Left renal cortex interstitium (tissue), 4 donors: ENCODE measurements at regions not wholly inside any gene's neighbourhood (a gene's known extent, or its start where the extent isn't known, plus 50 kb on each side); places are given as distances from the start of the nearest gene placed in this dataset.
"Not testable (repeated sequence)": the region's sequence is repeated elsewhere in the genome, so short reads cannot be mapped to it uniquely, and the experiment has no call there.

Source experiments
- DNase-seq, 4 donors: peaks; one replicate each; pipeline ENCODE4 v3.0.0-alpha.2; 2013; ENCODE audit warnings: low read depth in 4 of 4, low spot score in 2 of 4, missing footprints in 1 of 4

DNA sequence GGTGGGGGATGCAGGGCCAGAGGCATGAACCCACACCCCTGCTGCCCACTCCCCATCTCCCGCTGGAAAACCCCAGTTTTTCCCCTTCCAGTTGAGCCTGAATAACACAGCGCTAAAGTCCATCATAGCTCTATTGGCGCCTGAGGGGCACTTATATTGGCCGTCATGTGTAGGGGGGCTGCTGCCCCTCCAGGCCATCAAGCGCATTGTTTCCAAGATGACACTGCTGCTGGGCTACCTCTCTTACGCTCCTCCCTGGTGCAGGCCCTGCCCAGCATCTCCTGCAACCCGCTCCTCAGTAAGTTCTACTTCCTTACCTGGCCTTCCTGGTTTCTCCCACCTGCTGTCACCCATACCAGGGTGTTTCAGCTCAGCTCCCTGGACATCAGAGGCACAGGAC lies 205.0 kb upstream of the RPL34 start:
- no peak for DNase-seq

DNA sequence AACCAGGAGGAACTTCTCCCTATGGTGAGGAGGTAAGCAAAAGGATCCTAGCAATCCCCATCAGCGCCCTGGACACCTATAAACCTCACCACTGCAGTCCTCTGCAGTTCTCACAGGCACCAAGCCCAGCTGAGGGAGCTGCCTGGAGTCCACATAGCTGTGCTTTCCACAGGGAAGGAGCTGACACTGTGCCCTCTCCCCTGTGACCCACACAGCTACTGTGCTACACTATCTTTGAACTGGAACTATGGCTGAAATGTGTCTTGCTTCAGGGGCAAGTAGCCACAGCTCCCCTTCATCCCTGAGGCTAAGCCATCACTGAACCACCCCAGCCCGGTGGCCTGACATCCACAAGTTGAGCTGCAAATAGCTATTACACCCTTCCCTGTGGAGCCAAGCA lies 208.5 kb upstream of the RPL34 start:
- DNase-seq, result no peak

DNA sequence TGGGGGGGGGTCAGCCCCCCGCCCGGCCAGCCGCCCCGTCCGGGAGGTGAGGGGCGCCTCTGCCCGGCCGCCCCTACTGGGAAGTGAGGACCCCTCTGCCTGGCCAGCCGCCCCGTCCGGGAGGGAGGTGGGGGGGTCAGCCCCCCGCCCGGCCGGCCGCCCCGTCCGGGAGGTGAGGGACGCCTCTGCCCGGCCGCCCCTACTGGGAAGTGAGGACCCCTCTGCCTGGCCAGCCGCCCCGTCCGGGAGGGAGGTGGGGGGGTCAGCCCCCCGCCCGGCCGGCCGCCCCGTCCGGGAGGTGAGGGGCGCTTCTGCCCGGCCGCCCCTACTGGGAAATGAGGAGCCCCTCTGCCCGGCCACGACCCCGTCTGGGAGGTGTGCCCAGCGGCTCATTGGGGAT lies 210.7 kb upstream of the RPL34 start:
- not testable (repeated sequence) for DNase-seq

- no peak for DNase-seq
Observed at GRCh38 chr4:108405586-108405985, 214.8 kb upstream of the RPL34 start.

DNA sequence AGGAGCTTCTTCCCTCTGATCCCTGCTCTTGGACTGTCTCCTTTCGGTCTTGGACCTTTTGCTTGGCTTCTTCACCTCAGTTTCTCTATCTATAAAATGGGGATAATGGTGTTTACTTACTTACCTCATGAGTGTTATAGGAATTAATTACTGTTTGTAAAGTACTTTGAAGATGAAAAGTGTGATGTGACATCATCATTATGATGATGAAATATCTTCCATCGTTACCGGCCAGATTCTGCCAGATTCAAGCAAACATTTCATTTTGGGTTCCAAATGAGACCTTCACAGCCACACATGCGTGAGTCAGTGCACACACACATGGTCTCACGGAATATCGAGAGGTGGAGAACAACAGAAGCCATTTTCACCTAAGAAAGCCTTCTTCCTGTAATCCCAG lies 220.1 kb upstream of the RPL34 start:
- DNase-seq, result no peak

DNA sequence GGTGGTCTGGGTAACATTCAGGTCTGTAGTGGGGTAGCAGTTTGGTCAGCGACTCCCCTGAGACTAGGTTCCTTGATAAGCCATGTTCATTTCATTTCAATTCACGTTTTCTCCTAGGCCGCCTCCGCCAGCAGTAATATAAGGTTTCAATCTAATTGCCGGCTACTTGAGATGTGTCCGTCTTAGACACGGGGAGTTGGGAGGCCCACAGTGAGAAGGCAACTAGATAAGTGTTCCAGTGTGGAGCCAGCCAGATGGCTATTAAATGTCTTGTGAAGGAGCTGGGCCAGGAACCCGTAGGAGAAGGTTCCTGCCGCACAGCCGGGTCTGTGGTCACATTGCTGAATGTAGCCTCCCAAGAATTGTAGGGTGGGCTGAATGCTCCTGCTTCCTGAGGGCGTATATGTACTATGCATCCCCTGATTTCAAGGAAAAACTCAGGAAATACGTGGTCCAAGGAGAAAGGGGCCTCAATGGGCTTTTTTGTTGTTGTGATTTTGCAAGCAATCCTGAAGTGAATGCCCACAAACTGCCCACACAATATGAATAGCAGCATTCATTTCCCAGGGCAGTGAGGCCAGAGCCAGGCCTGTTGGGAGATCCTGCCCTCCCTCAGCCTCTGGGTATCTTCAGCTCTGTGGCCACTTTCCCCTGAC lies 220.6 kb upstream of the RPL34 start:
- no peak for DNase-seq

DNA sequence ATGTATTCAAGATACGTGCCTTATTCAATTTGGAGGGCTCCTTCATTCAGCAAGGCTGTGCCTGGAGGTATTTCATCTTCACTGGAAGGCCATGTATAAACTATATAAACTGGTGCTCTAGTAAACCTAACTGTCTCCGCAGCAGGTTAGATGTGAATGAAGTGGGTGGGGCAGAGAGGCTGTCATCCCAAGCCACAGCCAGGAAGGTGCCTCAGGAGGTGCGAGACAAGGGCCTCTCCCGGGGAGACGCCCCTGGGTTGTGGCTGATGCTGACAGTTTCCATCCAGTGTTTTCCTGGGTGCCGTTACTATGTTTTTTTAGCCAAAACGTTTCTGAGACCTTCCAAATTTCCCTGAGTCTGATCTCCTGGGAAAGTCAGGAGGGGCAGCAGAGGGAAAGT lies 221.5 kb upstream of the RPL34 start:
- no peak for DNase-seq

DNA sequence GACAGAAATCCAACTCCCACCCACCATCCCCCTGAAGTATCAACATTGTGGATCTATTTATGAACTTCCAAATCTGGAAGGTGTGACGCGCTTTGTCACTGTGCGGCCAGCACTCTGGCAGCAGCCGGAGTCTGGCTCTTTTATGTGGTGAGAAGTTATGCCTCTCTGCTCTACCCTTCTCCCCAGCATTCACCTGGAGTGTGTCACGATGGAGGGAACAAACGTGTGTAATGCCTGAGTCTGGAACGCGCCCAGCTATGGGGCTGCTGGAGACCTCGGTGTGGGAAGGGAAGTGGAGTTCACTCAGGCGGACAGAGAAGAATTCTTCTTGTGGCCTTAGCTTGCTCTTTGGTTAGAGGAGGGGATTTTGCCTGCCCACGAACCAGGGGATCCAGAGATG lies 222.1 kb upstream of the RPL34 start:
- peak in 2 of 4 donors; percentile 23 for DNase-seq

- DNase-seq, result no peak
Observed at GRCh38 chr4:108397850-108398249, 222.5 kb upstream of the RPL34 start.

GRCh38 chr4:108396900-108397497 lies 223.4 kb upstream of the RPL34 start:
- DNase-seq, result no peak

- DNase-seq, result no peak
Observed at GRCh38 chr4:108395786-108396185, 224.6 kb upstream of the RPL34 start.

DNA sequence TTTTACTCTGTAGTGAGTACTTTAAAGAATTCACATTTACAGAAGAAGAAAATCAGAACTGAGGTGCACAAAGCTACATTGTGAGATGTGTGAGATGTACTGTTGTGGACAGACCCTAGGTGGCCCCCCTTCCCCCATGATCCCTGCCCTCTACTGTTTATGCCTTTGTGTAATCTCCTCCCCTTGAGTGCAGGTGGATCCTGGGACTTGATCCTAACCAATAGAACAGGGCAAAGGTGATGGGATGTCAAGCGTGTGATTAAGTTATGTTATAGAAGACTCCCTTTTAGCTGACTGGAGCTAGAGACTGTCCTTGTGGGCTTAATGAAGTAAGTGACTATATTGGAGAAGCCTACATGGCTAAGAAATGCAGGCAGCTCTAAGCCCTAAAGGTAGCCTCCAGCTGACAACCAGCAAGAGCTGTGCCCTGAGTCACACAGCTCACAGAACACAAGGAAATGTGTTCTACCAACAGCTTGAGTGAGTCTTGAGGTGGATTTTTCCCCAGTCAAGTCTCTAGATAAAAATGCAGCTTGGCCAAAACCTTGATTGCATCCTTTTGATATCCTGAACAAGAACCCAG lies 225.2 kb upstream of the LEF1 start:
- DNase-seq, result no peak

DNA sequence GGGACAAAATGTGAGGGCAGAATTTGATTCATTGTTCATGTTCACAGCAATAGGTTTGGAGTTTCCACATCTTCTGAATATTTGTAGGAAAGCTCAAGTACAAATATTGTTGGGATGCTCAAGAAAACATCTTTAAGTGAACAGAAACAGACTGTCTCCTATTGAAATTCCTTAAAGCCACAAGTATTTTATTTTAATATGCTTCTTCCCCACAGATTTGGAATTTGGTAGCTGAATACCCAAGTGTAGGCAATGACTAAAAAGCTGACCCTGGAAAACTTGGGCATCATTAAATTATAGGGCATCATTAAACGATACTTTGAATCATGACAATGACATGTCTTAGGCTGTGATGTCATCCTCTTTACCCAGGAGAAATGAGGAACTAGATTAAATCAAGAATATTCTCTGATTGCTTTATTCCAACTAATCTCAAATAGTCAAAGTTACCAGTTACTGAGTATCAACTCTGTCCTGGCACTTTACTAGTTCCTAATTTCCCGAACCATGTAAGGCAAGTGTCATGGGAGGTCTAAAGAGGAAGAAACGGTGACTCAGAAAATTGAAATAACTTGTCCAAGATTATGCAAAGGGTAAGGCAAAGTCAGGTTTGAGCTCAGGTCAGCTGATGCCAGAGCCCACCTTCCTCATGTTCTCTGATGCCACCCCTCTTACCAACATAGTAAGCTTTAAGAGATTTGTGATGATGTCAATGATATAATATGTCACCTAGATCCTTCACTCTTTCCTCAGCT lies 223.1 kb upstream of the LEF1 start:
- DNase-seq, result no peak

DNA sequence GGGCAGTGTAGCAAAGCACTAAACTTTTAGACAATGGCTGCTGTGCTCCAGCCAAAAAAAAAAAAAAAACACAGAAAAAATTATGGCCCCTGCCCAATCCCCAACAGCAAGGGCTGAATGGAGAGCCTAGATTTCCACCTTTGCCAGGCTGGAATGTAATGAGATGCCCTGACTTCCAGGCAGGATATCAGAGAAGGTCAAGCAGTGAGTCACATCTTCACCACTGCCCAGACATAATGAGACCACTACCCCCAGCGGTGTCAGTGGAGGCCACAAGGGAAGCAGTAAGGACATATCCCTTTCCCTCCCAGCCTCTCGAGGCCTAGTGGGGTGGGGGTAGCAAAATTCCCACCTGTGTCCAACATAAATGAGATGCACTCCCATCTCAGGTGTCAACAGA lies 216.3 kb upstream of the LEF1 start:
- DNase-seq, result no peak

GRCh38 chr4:108384544-108384943 lies 215.8 kb upstream of the LEF1 start:
- no peak for DNase-seq

DNA sequence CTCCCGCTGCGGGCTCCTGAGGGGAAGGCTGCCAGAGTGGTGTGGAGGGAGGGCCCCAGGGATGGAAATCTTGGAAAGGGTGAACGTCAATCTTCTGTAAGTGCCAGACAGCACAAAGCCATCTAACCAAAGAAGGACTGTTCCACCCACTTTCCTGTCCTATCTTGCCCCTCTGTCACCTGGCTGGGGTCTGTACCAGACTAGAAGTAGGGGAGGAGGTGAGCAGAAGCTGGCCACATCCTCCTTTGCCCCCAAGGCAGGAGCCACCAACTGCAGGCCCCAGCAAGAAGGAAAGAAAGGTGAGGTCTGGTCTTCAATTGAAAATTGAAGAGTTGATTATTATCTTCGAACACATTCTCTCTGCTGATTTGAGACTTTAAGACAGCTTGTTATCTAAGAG lies 214.4 kb upstream of the LEF1 start:
- DNase-seq, result no peak

DNA sequence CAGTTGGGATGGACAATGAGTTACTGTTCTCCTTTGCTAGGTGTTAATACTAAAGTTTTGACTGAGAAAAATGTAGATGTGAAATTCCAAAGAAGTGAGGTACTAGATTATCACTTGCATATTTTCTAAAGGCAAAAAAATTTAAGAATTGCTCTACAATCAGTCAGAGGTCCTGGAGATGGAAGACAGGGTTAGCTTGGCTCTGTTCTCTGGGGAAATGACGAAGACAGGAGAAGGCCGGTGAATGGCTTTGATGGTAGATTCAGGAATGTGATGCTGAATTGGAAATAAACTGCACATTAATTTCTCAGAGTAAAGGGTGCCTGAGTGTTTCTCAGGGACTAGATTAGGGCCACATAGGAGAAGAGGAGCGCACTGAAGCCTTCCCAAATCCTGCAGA lies 214.0 kb upstream of the LEF1 start:
- DNase-seq, result no peak

DNA sequence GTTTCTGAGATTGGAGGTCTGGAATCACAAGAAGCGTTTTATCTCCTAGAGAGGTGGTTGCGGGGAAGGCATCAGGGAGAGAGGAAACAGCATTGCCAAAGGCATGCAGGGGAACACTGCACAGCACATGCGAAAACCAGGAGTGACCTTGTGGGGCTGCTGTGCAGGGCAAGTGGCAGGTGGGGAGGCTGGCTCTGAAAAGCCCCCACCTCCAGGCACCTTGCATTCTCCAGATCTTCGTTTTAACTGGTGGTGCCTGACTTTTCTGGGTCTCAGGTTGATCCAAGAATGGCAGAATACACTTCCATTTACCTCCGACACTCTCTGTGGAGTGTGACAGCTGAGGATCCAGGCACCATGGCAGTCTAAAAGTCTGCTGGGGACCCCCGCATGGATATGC lies 209.4 kb upstream of the LEF1 start:
- DNase-seq, result no peak

- DNase-seq, result no peak
Observed at GRCh38 chr4:108377021-108377420, 208.3 kb upstream of the LEF1 start.

- DNase-seq, result no peak
Observed at GRCh38 chr4:108375434-108375833, 206.7 kb upstream of the LEF1 start.

GRCh38 chr4:108372681-108373080 lies 203.9 kb upstream of the LEF1 start:
- no peak for DNase-seq

DNA sequence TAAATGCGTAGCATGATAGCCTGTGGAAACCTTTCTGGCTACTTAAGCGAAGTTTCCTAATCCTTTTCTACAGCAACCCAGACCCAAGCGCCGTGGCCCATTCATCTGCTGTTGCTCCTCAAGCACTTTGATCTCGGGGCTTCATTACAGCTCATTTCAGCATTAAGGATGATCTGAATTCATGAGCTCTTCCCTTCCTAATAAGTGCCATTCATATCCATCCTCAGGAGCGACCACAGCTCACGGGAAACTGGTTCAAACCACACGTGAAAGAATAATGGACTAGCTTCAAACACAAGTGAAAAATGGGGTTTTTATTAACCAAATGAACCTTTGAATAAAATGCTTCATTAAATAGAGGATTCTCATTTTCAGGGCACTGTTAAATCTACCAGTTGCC lies 202.6 kb upstream of the LEF1 start:
- DNase-seq, result no peak
